SK-N-SH (cell line): ENCODE measurements at regions not wholly inside any gene's neighbourhood (a gene's known extent, or its start where the extent isn't known, plus 50 kb on each side); places are given as distances from the start of the nearest gene placed in this dataset.

ENCODE experiments used
- CTCF ChIP-seq: fragments of 200-600 bp; sonication (generic); IDR thresholded peaks from 2 replicates; pipeline ENCODE4 v1.6.1; 2017; ENCODE audit warnings: antibody characterized with exemption, mild to moderate bottlenecking, moderate library complexity
- EP300 ChIP-seq, 2 experiments: IDR thresholded peaks; 2 replicates each; pipeline versions ENCODE4 v1.4.0 to v1.6.1; 2012; ENCODE audit warnings: borderline replicate concordance in 1 of 2, low read depth in 1 of 2, low read length in 1 of 2
- GABPA ChIP-seq: IDR thresholded peaks from 2 replicates; pipeline ENCODE4 v1.4.0; 2012; ENCODE audit warnings: low read depth, mild to moderate bottlenecking
- JUND ChIP-seq: IDR thresholded peaks from 2 replicates; pipeline ENCODE4 v1.4.0; 2012
- REST ChIP-seq: IDR thresholded peaks from 2 replicates; pipeline ENCODE4 v1.6.1; 2012; ENCODE audit warnings: mild to moderate bottlenecking, low read depth, low read length, moderate library complexity

GRCh38 chr12:127245437-127245836 is 1021.5 kb upstream of the TMEM132C start:
- TF ChIP-seq EP300 (IDR thresholded peaks at IDR 0.05; ENCODE audit: borderline replicate concordance in 1 of 2, low read depth in 1 of 2, low read length in 1 of 2) (no peak), CTCF (no peak), JUND (no peak), REST (no peak), GABPA (no peak)
